ENCODE measurements at regions not wholly inside any gene's neighbourhood (a gene's known extent, or its start where the extent isn't known, plus 50 kb on each side); places are given as distances from the start of the nearest gene placed in this dataset.

DNA sequence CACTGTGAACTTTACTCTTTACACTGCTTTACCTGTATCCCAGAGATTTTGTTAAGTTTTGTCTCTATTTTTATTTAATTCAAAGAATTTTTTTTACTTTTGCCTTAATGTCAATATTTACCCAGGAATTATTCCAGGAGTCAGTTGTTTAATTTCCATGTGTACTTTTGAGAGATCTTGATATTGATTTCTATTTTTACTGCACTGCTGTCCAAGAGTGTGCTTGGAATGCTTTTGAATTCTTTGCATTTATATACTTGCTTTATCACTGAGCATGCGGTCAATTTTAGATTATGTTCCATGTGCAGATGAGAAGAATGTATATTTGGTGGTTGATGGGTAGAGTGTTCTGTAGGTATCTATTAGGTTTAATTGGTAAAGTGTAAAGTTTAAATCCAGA lies 461.0 kb upstream of the GBE1 start:
- ATAC-seq = no peak
- no peak for TF ChIP-seq SNAI2 (CRISPR knock-in tag; IDR thresholded peaks at IDR 0.05)
- TF ChIP-seq, protein P1, sequence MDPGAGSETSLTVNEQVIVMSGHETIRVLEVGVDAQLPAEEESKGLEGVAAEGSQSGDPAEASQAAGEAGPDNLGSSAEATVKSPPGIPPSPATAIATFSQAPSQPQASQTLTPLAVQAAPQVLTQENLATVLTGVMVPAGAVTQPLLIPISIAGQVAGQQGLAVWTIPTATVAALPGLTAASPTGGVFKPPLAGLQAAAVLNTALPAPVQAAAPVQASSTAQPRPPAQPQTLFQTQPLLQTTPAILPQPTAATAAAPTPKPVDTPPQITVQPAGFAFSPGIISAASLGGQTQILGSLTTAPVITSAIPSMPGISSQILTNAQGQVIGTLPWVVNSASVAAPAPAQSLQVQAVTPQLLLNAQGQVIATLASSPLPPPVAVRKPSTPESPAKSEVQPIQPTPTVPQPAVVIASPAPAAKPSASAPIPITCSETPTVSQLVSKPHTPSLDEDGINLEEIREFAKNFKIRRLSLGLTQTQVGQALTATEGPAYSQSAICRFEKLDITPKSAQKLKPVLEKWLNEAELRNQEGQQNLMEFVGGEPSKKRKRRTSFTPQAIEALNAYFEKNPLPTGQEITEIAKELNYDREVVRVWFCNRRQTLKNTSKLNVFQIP (CRISPR knock-in tag; IDR thresholded peaks at IDR 0.05; ENCODE audit: borderline replicate concordance, low read depth) = no peak
- TF ChIP-seq, protein P2, sequence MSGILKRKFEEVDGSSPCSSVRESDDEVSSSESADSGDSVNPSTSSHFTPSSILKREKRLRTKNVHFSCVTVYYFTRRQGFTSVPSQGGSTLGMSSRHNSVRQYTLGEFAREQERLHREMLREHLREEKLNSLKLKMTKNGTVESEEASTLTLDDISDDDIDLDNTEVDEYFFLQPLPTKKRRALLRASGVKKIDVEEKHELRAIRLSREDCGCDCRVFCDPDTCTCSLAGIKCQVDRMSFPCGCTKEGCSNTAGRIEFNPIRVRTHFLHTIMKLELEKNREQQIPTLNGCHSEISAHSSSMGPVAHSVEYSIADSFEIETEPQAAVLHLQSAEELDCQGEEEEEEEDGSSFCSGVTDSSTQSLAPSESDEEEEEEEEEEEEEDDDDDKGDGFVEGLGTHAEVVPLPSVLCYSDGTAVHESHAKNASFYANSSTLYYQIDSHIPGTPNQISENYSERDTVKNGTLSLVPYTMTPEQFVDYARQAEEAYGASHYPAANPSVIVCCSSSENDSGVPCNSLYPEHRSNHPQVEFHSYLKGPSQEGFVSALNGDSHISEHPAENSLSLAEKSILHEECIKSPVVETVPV (CRISPR knock-in tag; IDR thresholded peaks at IDR 0.05) = no peak
- no peak for TF ChIP-seq TCF4 (CRISPR knock-in tag; IDR thresholded peaks at IDR 0.05; ENCODE audit: borderline replicate concordance)
- no peak for TF ChIP-seq CSDC2 (CRISPR knock-in tag; IDR thresholded peaks at IDR 0.05)
- TF ChIP-seq ARNTL (CRISPR knock-in tag; IDR thresholded peaks at IDR 0.05; ENCODE audit: borderline replicate concordance, low read depth) = no peak
- TF ChIP-seq PPARA (CRISPR knock-in tag; IDR thresholded peaks at IDR 0.05; ENCODE audit: borderline replicate concordance) = no peak
- TF ChIP-seq ZNF70 (CRISPR knock-in tag; IDR thresholded peaks at IDR 0.05) = no peak
- TF ChIP-seq ISL1 (CRISPR knock-in tag; IDR thresholded peaks at IDR 0.05) = no peak
- TF ChIP-seq ESRRG (CRISPR knock-in tag; IDR thresholded peaks at IDR 0.05) = no peak

DNA sequence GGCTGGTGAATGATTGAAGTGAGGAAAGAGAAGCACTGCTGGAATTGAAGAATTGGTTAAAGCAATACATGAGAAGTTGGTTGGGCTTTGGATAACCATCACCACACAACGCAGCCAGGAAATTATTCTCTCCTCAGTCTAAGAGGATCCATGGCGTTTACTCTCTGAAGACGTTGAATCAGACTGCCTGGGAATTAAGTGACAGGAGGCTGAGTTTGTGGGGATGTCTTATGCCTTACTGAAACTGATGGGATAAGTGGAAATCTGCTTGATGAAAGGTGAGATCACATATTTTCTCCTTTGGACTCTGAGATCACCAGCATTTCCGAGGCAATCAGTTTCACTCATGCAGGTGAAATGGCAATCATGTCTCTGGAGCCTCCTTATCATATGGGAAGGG lies 456.1 kb upstream of the GBE1 start:
- ATAC-seq = no peak
- TF ChIP-seq ZFP30 (CRISPR knock-in tag; IDR thresholded peaks at IDR 0.05) (no peak), TCF4 (CRISPR knock-in tag; IDR thresholded peaks at IDR 0.05; ENCODE audit: borderline replicate concordance) (no peak), TOX (CRISPR knock-in tag; IDR thresholded peaks at IDR 0.05; ENCODE audit: borderline replicate concordance) (no peak), OSR1 (CRISPR knock-in tag; IDR thresholded peaks at IDR 0.05) (no peak)

GRCh38 chr3:82208002-82208710 lies 446.7 kb upstream of the GBE1 start:
- TF ChIP-seq, protein P2 (CRISPR knock-in tag; IDR thresholded peaks at IDR 0.05) = no peak
- TF ChIP-seq TOX (CRISPR knock-in tag; IDR thresholded peaks at IDR 0.05; ENCODE audit: borderline replicate concordance) (no peak), CREB5 (CRISPR knock-in tag; IDR thresholded peaks at IDR 0.05; ENCODE audit: low read depth) (no peak), ZNF70 (CRISPR knock-in tag; IDR thresholded peaks at IDR 0.05) (no peak), ZC3H10 (CRISPR knock-in tag; IDR thresholded peaks at IDR 0.05) (no peak), ZFP3 (CRISPR knock-in tag; IDR thresholded peaks at IDR 0.05) (no peak), TSHZ2 (CRISPR knock-in tag; IDR thresholded peaks at IDR 0.05) (no peak), TCF4 (CRISPR knock-in tag; IDR thresholded peaks at IDR 0.05; ENCODE audit: borderline replicate concordance) (no peak), PPARA (CRISPR knock-in tag; IDR thresholded peaks at IDR 0.05; ENCODE audit: borderline replicate concordance) (no peak), ZFP30 (CRISPR knock-in tag; IDR thresholded peaks at IDR 0.05) (no peak), BACH2 (CRISPR knock-in tag; IDR thresholded peaks at IDR 0.05; ENCODE audit: borderline replicate concordance) (no peak), RARB (CRISPR knock-in tag; IDR thresholded peaks at IDR 0.05) (no peak), ARNTL (CRISPR knock-in tag; IDR thresholded peaks at IDR 0.05; ENCODE audit: borderline replicate concordance, low read depth) (no peak), GLIS3 (CRISPR knock-in tag; IDR thresholded peaks at IDR 0.05) (no peak), ISL1 (CRISPR knock-in tag; IDR thresholded peaks at IDR 0.05) (no peak), ZNF8 (CRISPR knock-in tag; IDR thresholded peaks at IDR 0.05) (no peak), CSDC2 (CRISPR knock-in tag; IDR thresholded peaks at IDR 0.05) (no peak), ZNF565 (CRISPR knock-in tag; conservative IDR thresholded peaks at IDR 0.05; ENCODE audit: low read depth) (no peak)
- TF ChIP-seq, protein P1 (CRISPR knock-in tag; IDR thresholded peaks at IDR 0.05; ENCODE audit: borderline replicate concordance, low read depth) = no peak
- ATAC-seq = no peak
